Activated B cell treated with CpG ODN at 0.5 μM for 24 hours (primary cell): ENCODE measurements at regions not wholly inside any gene's neighbourhood (a gene's known extent, or its start where the extent isn't known, plus 50 kb on each side); places are given as distances from the start of the nearest gene placed in this dataset.

ENCODE experiments used
- ATAC-seq: fragments of 200-7000 bp; cut with Tn5 transposase; one replicate; pipeline ENCODE4 v1.10.0; 2021; ENCODE audit warnings: low read depth, mild to moderate bottlenecking, moderate library complexity
- CTCF ChIA-PET: fragments of 350-600 bp; sonication (Branson Sonifier 250); formaldehyde crosslinking; loops from one replicate; lab custom pipeline; 2021; ENCODE audit warnings: antibody characterized with exemption; lab: Charles Lee
- POLR2A ChIA-PET: fragments of 350-600 bp; sonication (Branson Sonifier 250); formaldehyde crosslinking; loops from one replicate; lab custom pipeline; 2021; ENCODE audit warnings: antibody characterized with exemption; lab: Charles Lee
- DNase-seq: peaks from one replicate; pipeline ENCODE4 v3.0.0; 2022
- H3K27ac Mint-ChIP-seq: one replicate; pipeline ENCODE4 v1.8.0; 2020; ENCODE audit warnings: mixed read lengths
- H3K27me3 Mint-ChIP-seq: one replicate; pipeline ENCODE4 v1.8.0; 2021; ENCODE audit warnings: mixed read lengths
- H3K36me3 Mint-ChIP-seq: one replicate; pipeline ENCODE4 v1.8.0; 2021; ENCODE audit warnings: low read depth, mixed read lengths
- H3K4me1 Mint-ChIP-seq: one replicate; pipeline ENCODE4 v1.8.0; 2021; ENCODE audit warnings: mixed read lengths
- H3K4me3 Mint-ChIP-seq: one replicate; pipeline ENCODE4 v1.8.0; 2020; ENCODE audit warnings: mild to moderate bottlenecking, mixed read lengths
- H3K9me3 Mint-ChIP-seq: one replicate; pipeline ENCODE4 v1.8.0; 2020; ENCODE audit warnings: mixed read lengths
- CTCF ChIP-seq: fragments of 200-600 bp; IDR thresholded peaks from one replicate; pipeline ENCODE4 v1.8.0; 2022; ENCODE audit warnings: antibody characterized with exemption, mild to moderate bottlenecking
- intact Hi-C: fragments of 100-400 bp; cut with micrococcal nuclease; formaldehyde crosslinking; loops from one replicate; pipeline ENCODE4 v1.15.1; 2024

DNA sequence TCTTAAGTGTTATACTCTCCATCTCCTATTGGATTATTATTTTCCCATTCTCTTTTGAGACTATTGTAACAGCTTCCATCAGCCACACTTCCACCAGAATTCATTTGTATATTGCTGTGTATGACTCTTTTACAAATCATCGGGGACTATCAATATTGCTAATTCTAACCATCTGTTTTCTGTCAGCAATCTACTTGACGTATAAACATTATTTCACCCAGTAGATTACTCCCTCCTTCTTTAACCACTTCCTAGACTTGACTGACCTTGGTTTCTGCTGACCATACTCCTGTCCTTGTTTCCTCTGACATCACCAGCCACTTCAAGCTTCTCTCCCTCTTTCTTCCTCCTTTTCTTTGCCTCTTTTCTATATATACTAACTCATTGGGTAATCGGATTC, 402.9 kb downstream of the PCDH18 start:
- ATAC-seq: no peak
- DNase-seq: no peak
- Mint-ChIP-seq H3K4me1 (no peaks in the 10 kb centered on the region), H3K27ac (no peak overlapping the region), H3K4me3 (no peak overlapping the region), H3K9me3 (no peaks in the 10 kb centered on the region), H3K36me3 (no peaks in the 10 kb centered on the region), H3K27me3 (no peaks in the 10 kb centered on the region)
- POLR2A ChIA-PET: no interaction called here
- CTCF ChIA-PET: no interaction called here
- intact Hi-C loops: no loop called here
- TF ChIP-seq CTCF: no peak

GRCh38 chr4:137125011-137125410, 407.3 kb downstream of the PCDH18 start:
- Mint-ChIP-seq H3K4me3 (no peak overlapping the region), H3K27me3 (no peaks in the 10 kb centered on the region), H3K9me3 (no peaks in the 10 kb centered on the region), H3K36me3 (no peaks in the 10 kb centered on the region), H3K27ac (no peak overlapping the region), H3K4me1 (no peaks in the 10 kb centered on the region)
- ChIA-PET POLR2A (no interaction called here), CTCF (no interaction called here)
- intact Hi-C loops: no loop called here
- no peak for ATAC-seq
- DNase-seq: no peak
- TF ChIP-seq CTCF: no peak

DNA sequence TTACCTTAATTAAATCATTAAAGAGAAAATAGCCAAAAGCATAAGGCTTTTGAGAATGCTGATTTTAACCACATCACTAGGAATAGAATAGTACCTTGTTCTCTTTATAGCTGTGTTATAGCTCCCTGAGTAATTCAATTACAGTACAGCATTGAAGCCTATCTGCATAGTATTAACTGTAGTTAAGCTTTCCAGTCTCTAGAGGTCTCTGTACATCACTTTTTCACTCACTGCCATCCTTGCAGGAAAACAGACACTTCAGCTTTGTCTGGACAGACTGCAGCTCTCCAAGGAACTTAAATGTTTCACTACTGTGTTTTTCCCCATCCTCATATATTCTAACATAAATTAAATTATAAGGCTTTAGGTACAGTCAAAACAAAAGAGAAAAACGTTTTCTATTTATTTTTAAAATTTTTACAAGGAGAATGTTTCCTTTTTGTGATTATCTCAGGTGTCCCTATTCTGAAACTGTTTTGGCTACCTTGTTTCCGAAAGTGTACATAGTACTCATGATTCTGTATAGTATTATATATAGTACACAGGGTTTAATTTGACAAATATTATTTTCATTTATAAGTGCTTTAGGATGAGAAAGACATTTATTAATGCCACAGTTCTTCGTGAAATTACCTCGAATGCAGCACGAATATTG, 407.9 kb downstream of the PCDH18 start:
- DNase-seq: no peak
- no peak for ATAC-seq
- no peak for TF ChIP-seq CTCF
- Mint-ChIP-seq H3K36me3 (no peaks in the 10 kb centered on the region), H3K27me3 (no peaks in the 10 kb centered on the region), H3K27ac (no peak overlapping the region), H3K9me3 (no peaks in the 10 kb centered on the region), H3K4me3 (no peak overlapping the region), H3K4me1 (no peaks in the 10 kb centered on the region)
- intact Hi-C loops: loop anchor here (5.0 kb wide), 1 partner anchor 1558 kb away; no protein-coding TSS in a partner anchor
- ChIA-PET POLR2A (no interaction called here), CTCF (no interaction called here)

DNA sequence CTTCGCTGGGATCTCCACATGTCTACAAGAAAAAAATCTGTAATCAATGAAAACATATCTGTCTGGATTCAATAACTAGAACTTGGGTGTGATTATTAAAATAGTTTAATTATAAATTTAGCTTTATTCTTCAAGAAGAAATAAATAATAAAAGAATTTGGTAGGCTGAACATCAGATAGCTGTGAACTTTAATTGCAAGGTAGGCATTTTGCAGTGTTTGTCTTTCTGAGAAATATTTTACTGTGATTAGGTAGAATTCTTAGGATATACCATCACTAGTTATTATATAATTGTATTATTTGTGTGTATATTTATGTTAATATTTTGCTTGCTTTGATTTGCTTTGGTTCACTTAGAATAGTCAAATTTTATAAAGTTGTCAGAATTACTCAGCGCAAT, 409.4 kb downstream of the PCDH18 start:
- POLR2A ChIA-PET: no interaction called here
- no peak for ATAC-seq
- intact Hi-C loops: loop anchor here (5.0 kb wide), 1 partner anchor 1559 kb away; no protein-coding TSS in a partner anchor

DNA sequence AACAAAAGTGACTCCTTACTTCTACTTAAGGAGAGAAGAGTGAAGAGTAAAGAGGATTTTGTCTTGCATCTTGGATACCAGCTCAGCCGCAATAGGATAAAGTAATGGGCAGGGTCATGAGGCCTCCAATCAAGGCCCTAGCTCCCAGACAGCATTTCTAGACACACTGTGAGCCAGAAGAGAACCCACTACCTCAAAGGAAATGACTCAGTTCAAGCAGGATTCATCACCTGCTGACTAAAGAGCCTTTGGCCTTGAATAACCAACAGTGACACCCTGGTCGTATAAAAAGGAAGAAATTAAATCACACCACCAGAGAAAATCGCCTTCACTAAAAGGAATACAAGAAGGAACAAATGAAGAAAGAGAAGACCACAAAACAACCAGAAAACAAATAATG, 416.1 kb downstream of the PCDH18 start:
- peaks cover 2% of the 10 kb centered on the region for H3K9me3 Mint-ChIP-seq
- H3K27ac Mint-ChIP-seq: no peak overlapping the region
- ChIA-PET POLR2A (no interaction called here), CTCF (no interaction called here)
- ATAC-seq: no peak
- H3K36me3 Mint-ChIP-seq: no peaks in the 10 kb centered on the region
- no peak for TF ChIP-seq CTCF
- no peaks in the 10 kb centered on the region for H3K27me3 Mint-ChIP-seq
- no peak for DNase-seq
- intact Hi-C loops: no loop called here
- H3K4me1 Mint-ChIP-seq: no peaks in the 10 kb centered on the region
- H3K4me3 Mint-ChIP-seq: no peak overlapping the region

More for the DNA sequence above, 409.4 kb downstream of the PCDH18 start:
- DNase-seq: no peak
- no peak overlapping the region for H3K27ac Mint-ChIP-seq
- no peaks in the 10 kb centered on the region for H3K9me3 Mint-ChIP-seq
- H3K36me3 Mint-ChIP-seq: no peaks in the 10 kb centered on the region
- no peak overlapping the region for H3K4me3 Mint-ChIP-seq
- H3K4me1 Mint-ChIP-seq: no peaks in the 10 kb centered on the region
- no peaks in the 10 kb centered on the region for H3K27me3 Mint-ChIP-seq
- no peak for TF ChIP-seq CTCF
- CTCF ChIA-PET: no interaction called here
